COLO829 (cell line): ENCODE measurements at regions not wholly inside any gene's neighbourhood (a gene's known extent, or its start where the extent isn't known, plus 50 kb on each side); places are given as distances from the start of the nearest gene placed in this dataset.
A peak's percentile ranks its signal among the peaks of the same experiment; 100 is the strongest.
"Not testable (repeated sequence)": the region's sequence is repeated elsewhere in the genome, so short reads cannot be mapped to it uniquely, and the experiment has no call there.

Experiments
- DNase-seq: peaks from one replicate; pipeline ENCODE4 v3.0.0; 2012; ENCODE audit warnings: low spot score

- DNase-seq = no peak
These were observed 603.6 kb upstream of the RAB6C start for GRCh38 chr2:129375632-129376425.

GRCh38 chr2:129376426-129377077, 602.9 kb upstream of the RAB6C start:
- no peak for DNase-seq

GRCh38 chr2:129377078-129377469, 602.4 kb upstream of the RAB6C start:
- no peak for DNase-seq

- DNase-seq = no peak
These were observed 601.3 kb upstream of the RAB6C start for GRCh38 chr2:129378186-129378585.

- DNase-seq = no peak
These were observed 600.1 kb upstream of the RAB6C start for GRCh38 chr2:129379411-129379810.

- DNase-seq = no peak
These were observed 597.7 kb upstream of the RAB6C start for GRCh38 chr2:129381789-129382188.

GRCh38 chr2:129388870-129389269, 590.6 kb upstream of the RAB6C start:
- no peak for DNase-seq

- DNase-seq = no peak
These were observed 585.6 kb upstream of the RAB6C start for GRCh38 chr2:129393816-129394215.

GRCh38 chr2:129396980-129397599, 582.4 kb upstream of the RAB6C start:
- DNase-seq = peak; percentile 30

- no peak for DNase-seq
These were observed 578.6 kb upstream of the RAB6C start for GRCh38 chr2:129400826-129401225.

- DNase-seq = no peak
These were observed 577.4 kb upstream of the RAB6C start for GRCh38 chr2:129402076-129402475.

GRCh38 chr2:129404000-129404685, 575.3 kb upstream of the RAB6C start:
- DNase-seq = no peak

- DNase-seq = no peak
These were observed 570.9 kb upstream of the RAB6C start for GRCh38 chr2:129408570-129408969.

- not testable (repeated sequence) for DNase-seq
These were observed 562.4 kb upstream of the RAB6C start for GRCh38 chr2:129417041-129417440.

- DNase-seq = no peak
These were observed 557.4 kb upstream of the RAB6C start for GRCh38 chr2:129422028-129422427.

- no peak for DNase-seq
These were observed 551.3 kb upstream of the RAB6C start for GRCh38 chr2:129428086-129428660.

GRCh38 chr2:129430911-129431310, 548.6 kb upstream of the RAB6C start:
- DNase-seq = no peak

GRCh38 chr2:129431881-129432280, 547.6 kb upstream of the RAB6C start:
- no peak for DNase-seq

GRCh38 chr2:129436809-129437208, 542.7 kb upstream of the RAB6C start:
- DNase-seq = no peak

- peak; percentile 94 for DNase-seq
These were observed 541.7 kb upstream of the RAB6C start for GRCh38 chr2:129437725-129438124.

- DNase-seq = peak; percentile 89
These were observed 540.9 kb upstream of the RAB6C start for GRCh38 chr2:129438501-129439057.
